GM12878 (cell line): ENCODE measurements at regions not wholly inside any gene's neighbourhood (a gene's known extent, or its start where the extent isn't known, plus 50 kb on each side); places are given as distances from the start of the nearest gene placed in this dataset.

ENCODE experiments used
- ATAC-seq: fragments of 200-7000 bp; cut with Tn5 transposase; 3 replicates; pipeline ENCODE4 v1.9.1; 2020; ENCODE audit warnings: mild to moderate bottlenecking, moderate library complexity
- BruUV-seq: library from RNA; stranded (reverse); fragments of 400-500 nt; replicated peaks from 2 replicates; lab custom pipeline; 2021; lab: Mats Ljungman, UMichigan
- CTCF ChIA-PET: fragments of 300-600 bp; sonication (Branson Sonifier 250); formaldehyde crosslinking; extraction: SDS; loops from one replicate; lab custom pipeline; 2021; ENCODE audit warnings: inconsistent platforms; lab: Yijun Ruan, JAX
- POLR2A ChIA-PET: fragments of 350-600 bp; formaldehyde crosslinking; extraction: SDS; loops from one replicate; lab custom pipeline; 2021; ENCODE audit warnings: inconsistent platforms; lab: Charles Lee
- RAD21 ChIA-PET: fragments of 300-600 bp; sonication (Branson Sonifier 250); formaldehyde crosslinking; loops from one replicate; lab custom pipeline; 2023; ENCODE audit warnings: antibody characterized with exemption; ENCODE audit not compliant: unreplicated experiment; lab: Charles Lee
- SMC1A ChIA-PET: fragments of 300-600 bp; sonication (Branson Sonifier 250); formaldehyde crosslinking; loops from one replicate; lab custom pipeline; 2023; ENCODE audit not compliant: unreplicated experiment, uncharacterized antibody; lab: Charles Lee
- DNase-seq: peaks from one replicate; pipeline ENCODE4 v3.0.0-alpha.2; 2011; ENCODE audit warnings: low read depth, low spot score
- FAIRE-seq: peaks from 3 replicates; lab custom pipeline; 2011; peaks lifted over from hg19 to GRCh38; lab: Jason Lieb, UNC
- H2AFZ ChIP-seq: 2 replicates; pipeline ENCODE4 v1.6.0; 2011; ENCODE audit warnings: low read depth, low read length, control low read depth; ENCODE audit not compliant: control insufficient read depth
- H3K27ac ChIP-seq: 2 replicates; pipeline ENCODE4 v1.5.1; 2011; ENCODE audit warnings: control low read depth; ENCODE audit not compliant: control insufficient read depth, insufficient read depth
- H3K27me3 ChIP-seq, 2 experiments: replicated peaks in 1 of 2; 2 replicates each; pipeline versions ENCODE4 v1.6.0 to v1.6.1; 2011; ENCODE audit warnings: low read length in 1 of 2; ENCODE audit not compliant: control insufficient read depth in 2 of 2, insufficient read depth in 2 of 2
- H3K36me3 ChIP-seq, 2 experiments: 2 replicates each; pipeline ENCODE4 v1.5.1; 2011; ENCODE audit warnings: low read length in 1 of 2; ENCODE audit not compliant: control insufficient read depth in 2 of 2, insufficient read depth in 2 of 2
- H3K4me1 ChIP-seq: 2 replicates; pipeline ENCODE4 v1.6.1; 2011; ENCODE audit warnings: mild to moderate bottlenecking, low read length, moderate library complexity, mixed read lengths; ENCODE audit not compliant: control insufficient read depth, insufficient read depth
- H3K4me2 ChIP-seq: 2 replicates; pipeline ENCODE4 v1.6.0; 2011; ENCODE audit warnings: control low read depth; ENCODE audit not compliant: control insufficient read depth, insufficient read depth
- H3K4me3 ChIP-seq: fragments of 200-600 bp; sonication (generic); 2 replicates; pipeline ENCODE4 v1.5.1; 2016
- H3K79me2 ChIP-seq: 2 replicates; pipeline ENCODE4 v1.6.0; 2011; ENCODE audit warnings: low read length; ENCODE audit not compliant: control insufficient read depth, insufficient read depth
- H3K9ac ChIP-seq: 2 replicates; pipeline ENCODE4 v1.8.0; 2011; ENCODE audit warnings: low read length, control low read depth, mixed read lengths; ENCODE audit not compliant: control insufficient read depth, insufficient read depth
- H3K9me3 ChIP-seq: replicated peaks from 3 replicates; pipeline ENCODE4 v1.5.1; 2011; ENCODE audit warnings: mild to moderate bottlenecking, low read length; ENCODE audit not compliant: control insufficient read depth, insufficient read depth
- H4K20me1 ChIP-seq: 2 replicates; pipeline ENCODE4 v1.6.0; 2011; ENCODE audit not compliant: control insufficient read depth, insufficient read depth
- CHD2 ChIP-seq: IDR thresholded peaks from 2 replicates; pipeline ENCODE4 v1.6.1; 2011; ENCODE audit warnings: low read depth, low read length, improper control_type of control experiment, borderline replicate concordance
- CHD4 ChIP-seq: fragments of 200-600 bp; sonication (generic); IDR thresholded peaks from 2 replicates; pipeline ENCODE4 v1.6.1; 2016; ENCODE audit warnings: mild to moderate bottlenecking
- FOXK2 ChIP-seq: fragments of 450-650 bp; IDR thresholded peaks from 2 replicates; pipeline ENCODE4 v1.6.1; 2017; ENCODE audit warnings: mild to moderate bottlenecking, moderate library complexity
- HDAC2 ChIP-seq: fragments of 200-600 bp; sonication (generic); IDR thresholded peaks from 2 replicates; pipeline ENCODE4 v1.6.1; 2017
- HDAC6 ChIP-seq: fragments of 200-600 bp; sonication (generic); IDR thresholded peaks from one replicate; pipeline ENCODE4 v1.8.0; 2017; ENCODE audit warnings: antibody characterized with exemption; ENCODE audit not compliant: unreplicated experiment
- KLF5 ChIP-seq: fragments of 450-650 bp; IDR thresholded peaks from 2 replicates; pipeline ENCODE4 v1.6.1; 2014; ENCODE audit warnings: mild to moderate bottlenecking; ENCODE audit not compliant: partially characterized antibody
- NFXL1 ChIP-seq: fragments of 450-650 bp; IDR thresholded peaks from 2 replicates; pipeline ENCODE4 v1.6.1; 2017; ENCODE audit warnings: antibody characterized with exemption, mild to moderate bottlenecking, borderline replicate concordance
- NR2F1 ChIP-seq: fragments of 450-650 bp; conservative IDR thresholded peaks from 2 replicates; pipeline ENCODE4 v1.6.1; 2017; ENCODE audit warnings: mild to moderate bottlenecking
- RAD21 ChIP-seq: IDR thresholded peaks from 2 replicates; pipeline ENCODE4 v1.6.1; 2011; ENCODE audit warnings: mild to moderate bottlenecking, low read depth, low read length, moderate library complexity; ENCODE audit not compliant: insufficient read depth
- STAT3 ChIP-seq: IDR thresholded peaks from 2 replicates; pipeline ENCODE4 v1.6.1; 2011; ENCODE audit warnings: low read depth, low read length, improper control_type of control experiment
- SUPT20H ChIP-seq: IDR thresholded peaks from 2 replicates; pipeline ENCODE4 v1.6.1; 2011; ENCODE audit warnings: low read depth, mild to moderate bottlenecking, low read length, moderate library complexity, borderline replicate concordance; ENCODE audit not compliant: control insufficient read depth
- WRNIP1 ChIP-seq: IDR thresholded peaks from 2 replicates; pipeline ENCODE4 v1.6.1; 2011; ENCODE audit warnings: low read depth, low read length, improper control_type of control experiment, borderline replicate concordance
- YY1 ChIP-seq: IDR thresholded peaks from 2 replicates; pipeline ENCODE4 v1.6.1; 2011; ENCODE audit warnings: low read depth, mild to moderate bottlenecking, low read length
- ZNF687 ChIP-seq: fragments of 450-650 bp; IDR thresholded peaks from 2 replicates; pipeline ENCODE4 v1.6.1; 2017; ENCODE audit warnings: mild to moderate bottlenecking, moderate library complexity
- WGBS: methylation state at CpG from one replicate; pipeline ENCODE4 v1.1.6; 2016; ENCODE audit warnings: low lambda C conversion rate; ENCODE audit not compliant: insufficient replicate concordance, insufficient coverage; ENCODE audit errors: missing lambda C conversion rate; 5-methylcytosine and 5-hydroxymethylcytosine counted together
- in situ Hi-C: fragments of 300-500 bp; cut with MboI; formaldehyde crosslinking; loops from 9 replicates; pipeline ENCODE4 v1.14.3; 2018; ENCODE audit warnings: mixed read lengths
- intact Hi-C: fragments of 100-400 bp; cut with micrococcal nuclease; formaldehyde crosslinking; loops from one replicate; pipeline ENCODE4 v1.14.2; 2022; ENCODE audit not compliant: unreplicated experiment

GRCh38 chr16:8094696-8095095 lies 495.6 kb downstream of the TMEM114 start:
- DNase-seq: no peak
- ChIA-PET SMC1A (no interaction called here), POLR2A (no interaction called here), RAD21 (no interaction called here), CTCF (no interaction called here)
- H3K9me3 ChIP-seq: no peaks in the 10 kb centered on the region; the same call in 2 of the 3 replicates
- TF ChIP-seq RAD21: no peak
- TF ChIP-seq CHD4: no peak
- no peak for FAIRE-seq
- H3K9ac ChIP-seq: no peak overlapping the region
- no peaks in the 10 kb centered on the region for H3K27me3 ChIP-seq
- H3K27ac ChIP-seq: no peak overlapping the region
- WGBS: 3% methylated on average over 5 of the region's 5 CpGs
- H3K79me2 ChIP-seq: no peaks in the 10 kb centered on the region
- no peak overlapping the region for H3K4me2 ChIP-seq
- no peaks in the 10 kb centered on the region for H3K4me1 ChIP-seq
- in situ Hi-C loops: no loop called here
- ATAC-seq: no peak
- no peaks in the 10 kb centered on the region for H4K20me1 ChIP-seq
- intact Hi-C loops: no loop called here
- no peak overlapping the region for H2AFZ ChIP-seq
- H3K4me3 ChIP-seq: no peak overlapping the region
- BruUV-seq: no TSS peak
- H3K36me3 ChIP-seq: no peaks in the 10 kb centered on the region

- no peak overlapping the region for H2AFZ ChIP-seq
- ChIA-PET POLR2A (no interaction called here), SMC1A (no interaction called here), RAD21 (no interaction called here), CTCF (no interaction called here)
- no peaks in the 10 kb centered on the region for H3K79me2 ChIP-seq
- H3K27me3 ChIP-seq: no peaks in the 10 kb centered on the region
- no peak for TF ChIP-seq KLF5
- TF ChIP-seq YY1: no peak
- TF ChIP-seq STAT3: no peak
- no peak for TF ChIP-seq NFXL1
- TF ChIP-seq SUPT20H: no peak
- TF ChIP-seq CHD2: no peak
- no peak for TF ChIP-seq HDAC6
- no peak for TF ChIP-seq WRNIP1
- TF ChIP-seq NR2F1: no peak
- TF ChIP-seq FOXK2: no peak
- TF ChIP-seq HDAC2: no peak
- TF ChIP-seq ZNF687: no peak
- H3K9me3 ChIP-seq: no peaks in the 10 kb centered on the region
- FAIRE-seq (no peak), DNase-seq (no peak), ATAC-seq (no peak)
- intact Hi-C loops (no loop called here), in situ Hi-C loops (no loop called here)
- no peaks in the 10 kb centered on the region for H3K36me3 ChIP-seq
- H3K4me2 ChIP-seq: no peak overlapping the region
- no peaks in the 10 kb centered on the region for H3K4me1 ChIP-seq
- no peak overlapping the region for H3K27ac ChIP-seq
- no TSS peak for BruUV-seq
- WGBS: 0% methylated on average over 2 of the region's 2 CpGs
- H3K4me3 ChIP-seq: no peak overlapping the region
- H4K20me1 ChIP-seq: no peaks in the 10 kb centered on the region
- H3K9ac ChIP-seq: no peak overlapping the region
These were observed 501.4 kb downstream of the TMEM114 start for GRCh38 chr16:8088820-8089338.
